C4-2B (cell line): ENCODE measurements at regions not wholly inside any gene's neighbourhood (a gene's known extent, or its start where the extent isn't known, plus 50 kb on each side); places are given as distances from the start of the nearest gene placed in this dataset.

ENCODE experiments used
- ZFX ChIP-seq: fragments of 450-650 bp; IDR thresholded peaks from 2 replicates; pipeline ENCODE4 v1.6.1; 2017
- TF ChIP-seq, protein P1 (sequence below): fragments of 450-650 bp; conservative IDR thresholded peaks from 2 replicates; pipeline ENCODE4 v1.5.1; 2017; ENCODE audit warnings: mild to moderate bottlenecking

DNA sequence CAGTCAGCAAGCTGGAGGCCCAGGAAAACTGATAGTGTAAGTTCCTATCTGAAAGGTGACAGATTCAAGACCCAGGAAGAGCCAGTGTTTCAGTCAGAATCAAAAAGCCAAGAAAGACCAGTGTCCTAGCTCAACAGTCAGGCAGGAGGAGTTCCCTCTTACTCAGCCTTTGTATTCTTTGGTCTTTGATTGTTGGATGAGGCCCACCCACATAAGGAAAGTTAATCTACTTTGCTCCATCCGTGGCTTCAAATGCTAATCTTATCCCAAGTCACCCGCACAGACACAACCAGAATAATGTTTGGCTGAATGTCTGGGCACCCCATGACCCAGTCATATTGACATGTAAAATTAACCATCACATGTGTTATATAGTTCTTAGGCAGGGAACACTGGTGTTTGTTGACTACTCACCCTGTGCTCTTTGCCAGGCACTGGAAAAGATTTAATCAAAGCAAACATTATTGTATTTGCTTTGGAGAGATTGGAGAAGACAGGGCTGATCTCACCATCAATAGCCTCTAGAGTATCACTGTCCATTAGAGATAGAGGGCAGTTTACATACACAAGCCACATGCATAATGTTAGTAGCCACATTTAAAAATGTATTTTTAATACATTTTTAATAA, 96.3 kb upstream of the KCNN2 start:
- TF ChIP-seq, protein P1, sequence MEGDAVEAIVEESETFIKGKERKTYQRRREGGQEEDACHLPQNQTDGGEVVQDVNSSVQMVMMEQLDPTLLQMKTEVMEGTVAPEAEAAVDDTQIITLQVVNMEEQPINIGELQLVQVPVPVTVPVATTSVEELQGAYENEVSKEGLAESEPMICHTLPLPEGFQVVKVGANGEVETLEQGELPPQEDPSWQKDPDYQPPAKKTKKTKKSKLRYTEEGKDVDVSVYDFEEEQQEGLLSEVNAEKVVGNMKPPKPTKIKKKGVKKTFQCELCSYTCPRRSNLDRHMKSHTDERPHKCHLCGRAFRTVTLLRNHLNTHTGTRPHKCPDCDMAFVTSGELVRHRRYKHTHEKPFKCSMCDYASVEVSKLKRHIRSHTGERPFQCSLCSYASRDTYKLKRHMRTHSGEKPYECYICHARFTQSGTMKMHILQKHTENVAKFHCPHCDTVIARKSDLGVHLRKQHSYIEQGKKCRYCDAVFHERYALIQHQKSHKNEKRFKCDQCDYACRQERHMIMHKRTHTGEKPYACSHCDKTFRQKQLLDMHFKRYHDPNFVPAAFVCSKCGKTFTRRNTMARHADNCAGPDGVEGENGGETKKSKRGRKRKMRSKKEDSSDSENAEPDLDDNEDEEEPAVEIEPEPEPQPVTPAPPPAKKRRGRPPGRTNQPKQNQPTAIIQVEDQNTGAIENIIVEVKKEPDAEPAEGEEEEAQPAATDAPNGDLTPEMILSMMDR = no peak
- TF ChIP-seq ZFX = no peak
